HCT116 (cell line): ENCODE measurements at regions not wholly inside any gene's neighbourhood (a gene's known extent, or its start where the extent isn't known, plus 50 kb on each side); places are given as distances from the start of the nearest gene placed in this dataset.

Experiments
- ATAC-seq: fragments of 200-7000 bp; cut with Tn5 transposase; 2 replicates; pipeline ENCODE4 v1.9.1; 2020; ENCODE audit warnings: mild to moderate bottlenecking, moderate library complexity
- BruUV-seq: library from RNA; stranded (reverse); fragments of 400-500 nt; replicated peaks from 2 replicates; lab custom pipeline; 2021; lab: Mats Ljungman, UMichigan
- CTCF ChIA-PET: fragments of 300-600 bp; sonication (Branson Sonifier 250); formaldehyde crosslinking; loops from one replicate; lab custom pipeline; 2021; ENCODE audit warnings: antibody characterized with exemption; lab: Charles Lee
- POLR2A ChIA-PET: fragments of 300-600, 350-600 bp; sonication (Branson Sonifier 250); formaldehyde crosslinking; loops from one replicate; lab custom pipeline; 2021; ENCODE audit warnings: antibody characterized with exemption; lab: Charles Lee
- RAD21 ChIA-PET, 2 experiments: fragments of 300-600 bp; sonication (Branson Sonifier 250); formaldehyde crosslinking; loops; one replicate each; lab custom pipeline; 2023; ENCODE audit warnings: low total read pairs in 2 of 2; ENCODE audit not compliant: uncharacterized antibody in 2 of 2, unreplicated experiment in 2 of 2, low non-redundant PET in 1 of 2; lab: Charles Lee
- DNase-seq: peaks from one replicate; pipeline ENCODE4 v3.0.0-alpha.2; 2010; ENCODE audit warnings: low read depth, low spot score
- H2AFZ ChIP-seq: fragments of 200-600 bp; shearing (Covaris generic), sonication (generic); 2 replicates; pipeline ENCODE4 v1.6.1; 2017; ENCODE audit warnings: low read depth, mixed run types, mixed read lengths, antibody characterized with exemption, low read length; ENCODE audit not compliant: poor library complexity, severe bottlenecking
- H3K27ac ChIP-seq: 2 replicates; pipeline ENCODE4 v1.5.1; 2012; ENCODE audit warnings: low read depth, low read length
- H3K27me3 ChIP-seq: fragments of 200-600 bp; sonication (generic); 2 replicates; pipeline ENCODE4 v1.6.1; 2016; ENCODE audit warnings: mixed run types, low read length, mixed read lengths; ENCODE audit not compliant: insufficient read depth
- H3K36me3 ChIP-seq, 2 experiments: fragments of 200-500 bp in 1 of 2; fragments of 200-600 bp in 1 of 2; sonication (Bioruptor generic) in 1 of 2; sonication (generic) in 1 of 2; 2 replicates each; pipeline versions ENCODE4 v1.5.1 to v1.6.1; 2014 to 2016; ENCODE audit warnings: low read length in 2 of 2, inconsistent platforms in 1 of 2, mixed read lengths in 1 of 2, mixed run types in 1 of 2; ENCODE audit not compliant: insufficient read depth in 2 of 2, control insufficient read depth in 1 of 2
- H3K4me1 ChIP-seq, 2 experiments: fragments of 200-600 bp in 1 of 2; sonication (generic) in 1 of 2; 2 replicates each; pipeline versions ENCODE4 v1.5.1 to v1.6.1; 2012 to 2017; ENCODE audit warnings: low read length in 2 of 2, inconsistent platforms in 1 of 2, mild to moderate bottlenecking in 1 of 2, mixed read lengths in 1 of 2, mixed run types in 1 of 2, moderate library complexity in 1 of 2; ENCODE audit not compliant: insufficient read depth in 2 of 2, control insufficient read depth in 1 of 2
- H3K4me2 ChIP-seq: fragments of 200-600 bp; sonication (generic); 2 replicates; pipeline ENCODE4 v1.6.1; 2017; ENCODE audit warnings: mixed run types, low read length, mixed read lengths
- H3K4me3 ChIP-seq, 2 experiments: fragments of 200-600 bp in 1 of 2; sonication (generic) in 1 of 2; replicated peaks in 1 of 2; 2 replicates each; pipeline ENCODE4 v1.5.1; 2011 to 2016; ENCODE audit warnings: low read length in 2 of 2, control low read depth in 1 of 2, low read depth in 1 of 2, mild to moderate bottlenecking in 1 of 2, mixed read lengths in 1 of 2, mixed run types in 1 of 2
- H3K79me2 ChIP-seq: fragments of 200-600 bp; sonication (generic); 2 replicates; pipeline ENCODE4 v1.6.1; 2017; ENCODE audit warnings: mild to moderate bottlenecking, mixed run types, low read length, moderate library complexity, mixed read lengths; ENCODE audit not compliant: insufficient read depth
- H3K9ac ChIP-seq: fragments of 200-600 bp; sonication (generic); 2 replicates; pipeline ENCODE4 v1.6.1; 2016; ENCODE audit warnings: low read length, mixed read lengths
- H3K9me2 ChIP-seq: fragments of 200-600 bp; sonication (generic), shearing (Covaris generic); 2 replicates; pipeline ENCODE4 v1.6.1; 2017; ENCODE audit warnings: mixed run types, mild to moderate bottlenecking, moderate library complexity; ENCODE audit not compliant: insufficient read depth
- H3K9me3 ChIP-seq, 2 experiments: fragments of 200-500 bp in 1 of 2; fragments of 200-600 bp in 1 of 2; sonication (Bioruptor generic) in 1 of 2; sonication (generic) in 1 of 2; 2 replicates each; pipeline ENCODE4 v1.6.1; 2014 to 2017; ENCODE audit warnings: low read length in 2 of 2, mixed read lengths in 2 of 2, inconsistent platforms in 1 of 2, low read depth in 1 of 2, mild to moderate bottlenecking in 1 of 2, mixed run types in 1 of 2, moderate library complexity in 1 of 2; ENCODE audit not compliant: control insufficient read depth in 1 of 2, insufficient read depth in 1 of 2
- H4K20me1 ChIP-seq: fragments of 200-600 bp; sonication (generic), shearing (Covaris generic); 2 replicates; pipeline ENCODE4 v1.6.1; 2017; ENCODE audit warnings: mixed run types, mild to moderate bottlenecking, moderate library complexity; ENCODE audit not compliant: insufficient read depth
- ATF3 ChIP-seq: IDR thresholded peaks from 2 replicates; pipeline ENCODE4 v1.6.1; 2012
- CBX3 ChIP-seq: IDR thresholded peaks from 2 replicates; pipeline ENCODE4 v1.6.1; 2012; ENCODE audit warnings: low read depth
- CTCF ChIP-seq, 3 experiments: fragments of 200-600 bp in 1 of 3; sonication (generic) in 1 of 3; IDR thresholded peaks in 2 of 3; conservative IDR thresholded peaks in 1 of 3; 2 replicates each; pipeline ENCODE4 v1.5.1; 2012 to 2017; ENCODE audit warnings: low read depth in 2 of 3, low read length in 2 of 3, antibody characterized with exemption in 1 of 3, borderline replicate concordance in 1 of 3, control low read depth in 1 of 3, mild to moderate bottlenecking in 1 of 3, mixed read lengths in 1 of 3, mixed run types in 1 of 3, moderate library complexity in 1 of 3; ENCODE audit not compliant: insufficient read depth in 1 of 3
- ELF1 ChIP-seq: IDR thresholded peaks from 2 replicates; pipeline ENCODE4 v1.6.1; 2012; ENCODE audit warnings: low read depth, borderline replicate concordance
- EZH2 ChIP-seq: fragments of 200-600 bp; sonication (generic); IDR thresholded peaks from 2 replicates; pipeline ENCODE4 v1.6.1; 2017; ENCODE audit warnings: antibody characterized with exemption, mixed run types
- EZH2phosphoT487 ChIP-seq: fragments of 200-600 bp; IDR thresholded peaks from 2 replicates; pipeline ENCODE4 v1.6.1; 2018; ENCODE audit warnings: antibody characterized with exemption, borderline replicate concordance
- FOSL1 ChIP-seq: IDR thresholded peaks from 2 replicates; pipeline ENCODE4 v1.6.1; 2012; ENCODE audit warnings: low read depth
- RAD21 ChIP-seq: IDR thresholded peaks from 2 replicates; pipeline ENCODE4 v1.6.1; 2012; ENCODE audit warnings: low read depth, mild to moderate bottlenecking
- SIN3A ChIP-seq: IDR thresholded peaks from 2 replicates; pipeline ENCODE4 v1.6.1; 2012; ENCODE audit warnings: low read depth
- SP1 ChIP-seq: IDR thresholded peaks from 2 replicates; pipeline ENCODE4 v1.6.1; 2012; ENCODE audit warnings: low read depth
- TCF7L2 ChIP-seq: IDR thresholded peaks from 2 replicates; pipeline ENCODE4 v1.7.0; 2011; ENCODE audit warnings: borderline replicate concordance, inconsistent platforms; ENCODE audit not compliant: insufficient read depth, insufficient read length; ENCODE audit errors: extremely low read depth
- YY1 ChIP-seq: IDR thresholded peaks from 2 replicates; pipeline ENCODE4 v1.6.1; 2011; ENCODE audit warnings: low read length, low read depth, moderate library complexity, mild to moderate bottlenecking; ENCODE audit not compliant: insufficient replicate concordance; ENCODE audit errors: extremely low read depth
- ZBTB33 ChIP-seq: IDR thresholded peaks from 2 replicates; pipeline ENCODE4 v1.6.1; 2011; ENCODE audit warnings: mild to moderate bottlenecking, low read length, moderate library complexity; ENCODE audit not compliant: insufficient replicate concordance; ENCODE audit errors: extremely low read depth
- ZFX ChIP-seq: fragments of 450-650 bp; IDR thresholded peaks from 2 replicates; pipeline ENCODE4 v1.6.1; 2017
- intact Hi-C: fragments of 100-400 bp; cut with micrococcal nuclease; formaldehyde crosslinking; loops from 2 replicates; pipeline ENCODE4 v1.10.0; 2022

GRCh38 chr3:177377166-177377565 lies 179.9 kb upstream of the TBL1XR1 start:
- Histone ChIP-seq H3K9me3 (no peaks in the 10 kb centered on the region), H3K9me2 (no peaks in the 10 kb centered on the region), H3K4me1 (no peaks in the 10 kb centered on the region), H3K4me3 (no peak overlapping the region), H3K27ac (no peak overlapping the region), H3K36me3 (no peaks in the 10 kb centered on the region), H3K9ac (no peak overlapping the region), H3K79me2 (no peaks in the 10 kb centered on the region), H2AFZ (no peak overlapping the region), H3K4me2 (no peak overlapping the region), H3K27me3 (no peaks in the 10 kb centered on the region), H4K20me1 (no peaks in the 10 kb centered on the region)
- intact Hi-C loops: no loop called here
- POLR2A ChIA-PET: no interaction called here
- BruUV-seq: no TSS peak
- CTCF ChIA-PET: no interaction called here
- RAD21 ChIA-PET: no interaction called here
- no peak for DNase-seq
- TF ChIP-seq RAD21: no peak
- no peak for TF ChIP-seq SP1
- ATAC-seq: no peak

- ATAC-seq (no peak), DNase-seq (no peak)
- RAD21 ChIA-PET: no interaction called here
- Histone ChIP-seq H3K4me2 (no peak overlapping the region), H3K27ac (no peak overlapping the region), H3K9me3 (no peaks in the 10 kb centered on the region), H3K9me2 (no peaks in the 10 kb centered on the region), H3K4me3 (no peak overlapping the region), H4K20me1 (no peaks in the 10 kb centered on the region), H2AFZ (no peak overlapping the region), H3K27me3 (no peaks in the 10 kb centered on the region), H3K9ac (no peak overlapping the region), H3K36me3 (no peaks in the 10 kb centered on the region), H3K4me1 (no peaks in the 10 kb centered on the region), H3K79me2 (no peaks in the 10 kb centered on the region)
- TF ChIP-seq SP1 (no peak), EZH2phosphoT487 (no peak), CTCF (IDR thresholded peaks at IDR 0.05 in 2 of 3, conservative IDR thresholded peaks at IDR 0.05 in 1 of 3; ENCODE audit: borderline replicate concordance in 1 of 3, insufficient read depth in 1 of 3, low read depth in 2 of 3, low read length in 2 of 3) (no peak), EZH2 (no peak), CBX3 (no peak), YY1 (no peak), ATF3 (no peak), ZFX (no peak), ZBTB33 (no peak), ELF1 (no peak), TCF7L2 (no peak), SIN3A (no peak), FOSL1 (no peak)
- CTCF ChIA-PET: no interaction called here
- POLR2A ChIA-PET: no interaction called here
- no TSS peak for BruUV-seq
- intact Hi-C loops: no loop called here
These were observed 180.9 kb upstream of the TBL1XR1 start for GRCh38 chr3:177378168-177378567.
